ENCODE measurements at regions not wholly inside any gene's neighbourhood (a gene's known extent, or its start where the extent isn't known, plus 50 kb on each side); places are given as distances from the start of the nearest gene placed in this dataset.

DNA sequence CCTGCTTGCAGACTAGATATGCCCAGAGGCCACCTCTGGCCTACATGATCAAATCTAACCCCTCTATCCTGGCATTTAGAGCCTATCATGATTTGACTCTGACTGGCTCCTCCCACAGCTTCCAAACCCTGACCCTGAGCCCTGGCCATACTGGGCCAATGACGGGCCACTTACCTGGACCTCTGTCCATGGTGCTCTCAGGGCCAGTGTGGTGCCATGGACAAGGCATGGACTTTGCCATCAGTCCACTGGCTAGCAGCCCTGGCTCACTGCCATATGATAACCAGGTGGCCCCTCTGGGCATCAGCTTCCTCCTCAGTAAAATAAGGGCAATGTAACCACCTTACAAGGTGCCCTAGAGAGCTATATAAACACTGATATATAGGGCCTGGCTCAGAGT is 713.4 kb downstream of the PTPRU start:
- WGBS, 2 donors: 18% methylated on average over 1 of the region's 1 CpG; no CpG with 5 or more reads in 1 of the 2 donors
- intact Hi-C loops (cut with DNase I): no loop called here
- DNase-seq: no peak
- TF ChIP-seq, protein P1, sequence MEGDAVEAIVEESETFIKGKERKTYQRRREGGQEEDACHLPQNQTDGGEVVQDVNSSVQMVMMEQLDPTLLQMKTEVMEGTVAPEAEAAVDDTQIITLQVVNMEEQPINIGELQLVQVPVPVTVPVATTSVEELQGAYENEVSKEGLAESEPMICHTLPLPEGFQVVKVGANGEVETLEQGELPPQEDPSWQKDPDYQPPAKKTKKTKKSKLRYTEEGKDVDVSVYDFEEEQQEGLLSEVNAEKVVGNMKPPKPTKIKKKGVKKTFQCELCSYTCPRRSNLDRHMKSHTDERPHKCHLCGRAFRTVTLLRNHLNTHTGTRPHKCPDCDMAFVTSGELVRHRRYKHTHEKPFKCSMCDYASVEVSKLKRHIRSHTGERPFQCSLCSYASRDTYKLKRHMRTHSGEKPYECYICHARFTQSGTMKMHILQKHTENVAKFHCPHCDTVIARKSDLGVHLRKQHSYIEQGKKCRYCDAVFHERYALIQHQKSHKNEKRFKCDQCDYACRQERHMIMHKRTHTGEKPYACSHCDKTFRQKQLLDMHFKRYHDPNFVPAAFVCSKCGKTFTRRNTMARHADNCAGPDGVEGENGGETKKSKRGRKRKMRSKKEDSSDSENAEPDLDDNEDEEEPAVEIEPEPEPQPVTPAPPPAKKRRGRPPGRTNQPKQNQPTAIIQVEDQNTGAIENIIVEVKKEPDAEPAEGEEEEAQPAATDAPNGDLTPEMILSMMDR (IDR thresholded peaks at IDR 0.05): no peak
- no peak for TF ChIP-seq POLR2A (IDR thresholded peaks at IDR 0.05)
- no peak overlapping the region for H3K27ac ChIP-seq
- no peaks in the 10 kb centered on the region for H3K27me3 ChIP-seq
- no peaks in the 10 kb centered on the region for H3K9me3 ChIP-seq
- H3K4me1 ChIP-seq: no peaks in the 10 kb centered on the region
- H3K4me3 ChIP-seq (replicated peaks in 1 of 3): no peak overlapping the region
- no peaks in the 10 kb centered on the region for H3K36me3 ChIP-seq

DNA sequence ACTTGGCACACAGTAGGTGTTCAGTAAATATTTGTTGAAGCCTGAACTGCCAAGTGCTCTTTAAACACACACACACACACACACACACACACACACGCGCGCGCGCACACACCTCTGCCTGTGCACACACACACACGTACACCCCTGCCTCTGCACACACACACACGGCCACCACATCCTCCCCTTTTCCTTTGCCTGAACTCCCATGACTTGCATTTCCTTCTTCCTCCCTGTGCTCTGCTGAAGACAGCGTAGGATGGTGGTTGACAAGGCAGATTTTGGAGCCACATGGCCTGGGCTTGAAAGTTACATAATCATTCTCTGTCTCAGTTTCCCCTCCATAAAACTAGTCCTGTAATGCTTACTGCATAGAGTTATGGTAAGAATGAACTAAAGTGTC is 712.3 kb downstream of the PTPRU start:
- H3K9me3 ChIP-seq: no peaks in the 10 kb centered on the region
- no peak overlapping the region for H3K27ac ChIP-seq
- H3K27me3 ChIP-seq: no peaks in the 10 kb centered on the region
- H3K36me3 ChIP-seq: no peaks in the 10 kb centered on the region
- 73 to 76% methylated on average over 8 of the region's 8 CpGs for WGBS, 2 donors
- intact Hi-C loops (cut with DNase I): no loop called here
- no peak for DNase-seq
- no peaks in the 10 kb centered on the region for H3K4me1 ChIP-seq
- no peak overlapping the region for H3K4me3 ChIP-seq (replicated peaks in 1 of 3)
- no peak for TF ChIP-seq POLR2A (IDR thresholded peaks at IDR 0.05)
- TF ChIP-seq, protein P1 (IDR thresholded peaks at IDR 0.05): no peak

DNA sequence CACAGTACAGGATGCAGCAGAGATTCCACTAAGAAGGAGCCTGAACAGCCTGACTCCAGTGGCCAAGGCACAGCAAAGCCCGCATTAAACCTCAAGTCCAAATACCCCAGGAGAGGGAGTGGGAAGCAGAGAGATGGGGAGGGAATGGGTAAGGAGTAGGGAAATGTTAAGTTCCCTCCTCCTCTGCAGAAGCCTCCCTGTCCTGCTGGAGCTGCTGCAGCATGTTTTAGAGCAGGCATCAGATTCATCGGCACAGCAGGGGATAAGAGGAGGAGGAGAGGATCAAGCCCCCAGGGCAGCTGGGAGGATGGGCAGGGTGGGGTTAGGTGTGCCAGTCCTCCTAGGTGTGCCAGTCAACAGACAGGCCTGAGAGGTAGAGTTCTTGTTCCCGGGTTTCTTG is 709.7 kb downstream of the PTPRU start:
- Histone ChIP-seq H3K36me3 (no peaks in the 10 kb centered on the region), H3K27ac (no peak overlapping the region), H3K9me3 (no peaks in the 10 kb centered on the region), H3K4me1 (no peaks in the 10 kb centered on the region), H3K27me3 (no peaks in the 10 kb centered on the region), H3K4me3 (replicated peaks in 1 of 3) (no peak overlapping the region)
- WGBS, 2 donors: 42 to 56% methylated on average over 3 of the region's 3 CpGs
- intact Hi-C loops (cut with DNase I): no loop called here
- DNase-seq: no peak
- TF ChIP-seq, protein P1 (IDR thresholded peaks at IDR 0.05): no peak
- no peak for TF ChIP-seq POLR2A (IDR thresholded peaks at IDR 0.05)

DNA sequence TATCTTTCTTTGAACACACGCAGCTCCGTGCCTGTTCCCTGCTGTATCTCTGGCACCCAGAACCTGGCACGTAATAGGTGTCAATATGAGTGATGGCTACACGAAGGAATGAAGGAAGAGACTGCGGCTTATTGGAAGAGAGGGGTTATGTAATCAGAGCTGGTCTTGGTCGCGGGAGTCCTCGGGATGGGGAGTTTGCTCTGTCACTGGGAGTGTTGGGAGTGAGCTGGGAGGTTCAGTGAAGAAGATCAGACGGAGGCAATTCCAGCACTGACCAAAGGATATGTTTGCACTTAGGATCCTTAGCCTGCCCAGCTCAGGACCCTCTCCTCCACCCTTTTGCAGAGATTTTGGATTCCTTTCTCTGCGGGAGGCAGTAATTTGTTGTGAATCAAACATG is 709.1 kb downstream of the PTPRU start:
- TF ChIP-seq POLR2A (IDR thresholded peaks at IDR 0.05): no peak
- TF ChIP-seq, protein P1 (IDR thresholded peaks at IDR 0.05): no peak
- H3K27me3 ChIP-seq: no peaks in the 10 kb centered on the region
- intact Hi-C loops (cut with DNase I): no loop called here
- no peak overlapping the region for H3K27ac ChIP-seq
- H3K9me3 ChIP-seq: no peaks in the 10 kb centered on the region
- H3K4me3 ChIP-seq (replicated peaks in 1 of 3): no peak overlapping the region
- WGBS, 2 donors: 44 to 49% methylated on average over 10 of the region's 10 CpGs
- no peaks in the 10 kb centered on the region for H3K36me3 ChIP-seq
- H3K4me1 ChIP-seq: no peaks in the 10 kb centered on the region
- no peak for DNase-seq

DNA sequence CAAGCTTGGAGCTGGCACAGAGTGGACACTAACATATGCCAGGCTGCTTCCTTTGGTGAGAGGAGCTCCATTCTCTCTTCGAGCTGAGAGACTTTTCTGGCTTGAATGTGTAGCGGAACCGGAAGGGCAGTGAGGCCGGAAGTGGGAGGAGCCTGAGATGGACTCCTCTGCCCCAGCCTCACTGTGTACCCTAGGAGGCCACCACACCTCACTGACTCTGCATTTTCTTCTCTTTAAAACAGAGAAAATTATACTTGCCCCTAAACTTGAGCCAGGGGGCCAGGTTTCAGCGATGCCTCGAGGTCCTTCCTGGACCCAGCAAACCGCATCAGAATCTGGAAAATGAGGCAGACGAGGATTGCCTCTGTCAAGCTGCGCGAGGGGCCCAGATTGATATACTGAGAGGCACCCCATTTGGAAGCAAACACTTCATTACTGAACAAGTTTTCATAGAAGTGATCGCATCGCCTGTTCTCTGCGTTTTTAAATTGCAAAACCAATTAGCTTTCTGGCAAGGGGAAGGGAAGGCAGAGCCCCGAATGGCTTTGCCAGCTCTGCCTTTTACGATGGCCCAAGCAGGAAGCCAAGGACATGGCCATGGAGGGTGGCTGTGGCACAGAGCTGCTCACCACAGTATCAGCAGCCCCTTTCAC is 708.1 kb downstream of the PTPRU start:
- no peaks in the 10 kb centered on the region for H3K4me1 ChIP-seq
- no peak overlapping the region for H3K4me3 ChIP-seq (replicated peaks in 1 of 3)
- 62 to 64% methylated on average over 15 of the region's 15 CpGs for WGBS, 2 donors
- no peak for DNase-seq
- intact Hi-C loops (cut with DNase I): no loop called here
- H3K9me3 ChIP-seq: no peaks in the 10 kb centered on the region
- H3K27me3 ChIP-seq: no peaks in the 10 kb centered on the region
- H3K27ac ChIP-seq: no peak overlapping the region
- H3K36me3 ChIP-seq: no peaks in the 10 kb centered on the region
- no peak for TF ChIP-seq POLR2A (IDR thresholded peaks at IDR 0.05)
- TF ChIP-seq, protein P1 (IDR thresholded peaks at IDR 0.05): no peak

All from thyroid gland (tissue), 4 donors.